Fibroblast of skin of scalp (primary cell): ENCODE measurements at regions not wholly inside any gene's neighbourhood (a gene's known extent, or its start where the extent isn't known, plus 50 kb on each side); places are given as distances from the start of the nearest gene placed in this dataset.
A peak's percentile ranks its signal among the peaks of the same experiment; 100 is the strongest.
"Not testable (repeated sequence)": the region's sequence is repeated elsewhere in the genome, so short reads cannot be mapped to it uniquely, and the experiment has no call there.

Source experiments
- DNase-seq: peaks from one replicate; pipeline ENCODE4 v3.0.0-alpha.2; 2013

- DNase-seq = no peak
These were observed 181.4 kb upstream of the ETV3 start for GRCh38 chr1:157319567-157319966.

DNA sequence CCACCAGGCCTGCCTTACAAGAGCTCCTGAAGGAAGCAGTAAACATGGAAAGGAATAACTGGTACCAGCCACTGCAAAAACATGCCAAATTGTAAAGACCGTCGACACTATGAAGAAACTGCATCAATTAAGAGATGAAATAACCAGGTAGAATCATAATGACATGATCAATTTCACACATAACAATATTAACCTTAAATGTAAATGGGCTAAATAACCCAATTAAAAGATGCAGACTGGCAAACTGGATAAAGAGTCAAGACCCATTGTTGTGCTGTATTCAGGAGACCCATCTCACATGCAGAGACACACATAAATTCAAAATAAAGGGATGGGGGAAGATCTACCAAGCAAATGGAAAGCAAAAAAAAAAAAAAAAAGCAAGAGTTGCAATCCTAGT lies 179.0 kb upstream of the ETV3 start:
- DNase-seq = not testable (repeated sequence)

GRCh38 chr1:157315544-157315943 lies 177.3 kb upstream of the ETV3 start:
- DNase-seq = no peak

GRCh38 chr1:157314408-157314807 lies 176.2 kb upstream of the ETV3 start:
- no peak for DNase-seq

DNA sequence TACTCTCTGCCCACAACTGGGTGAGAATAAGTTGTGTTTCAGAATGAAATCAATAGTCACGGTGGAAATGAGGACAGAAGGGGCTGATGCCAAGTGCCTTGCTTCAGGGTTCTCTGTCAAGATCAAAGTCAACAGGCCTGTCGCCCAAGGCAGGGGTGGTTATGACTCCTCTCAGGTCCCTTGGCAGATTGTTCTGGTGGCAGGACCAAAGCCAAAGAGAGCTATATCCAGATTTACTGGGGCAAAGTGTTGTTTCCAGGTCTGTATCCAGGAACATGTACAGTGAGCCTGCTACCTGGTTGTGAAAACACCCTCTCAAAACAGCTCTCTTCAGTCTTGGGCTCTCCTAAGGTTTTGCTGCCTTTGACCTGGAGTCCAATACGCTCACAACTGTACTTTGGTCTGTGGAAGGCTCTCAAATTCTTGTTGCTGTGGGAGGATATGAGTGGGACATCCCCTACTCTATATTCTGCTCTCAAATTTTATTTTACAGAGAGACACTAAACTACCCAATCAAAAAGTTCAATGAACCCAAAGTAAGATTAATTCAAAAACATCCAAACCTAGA lies 175.1 kb upstream of the ETV3 start:
- no peak for DNase-seq

DNA sequence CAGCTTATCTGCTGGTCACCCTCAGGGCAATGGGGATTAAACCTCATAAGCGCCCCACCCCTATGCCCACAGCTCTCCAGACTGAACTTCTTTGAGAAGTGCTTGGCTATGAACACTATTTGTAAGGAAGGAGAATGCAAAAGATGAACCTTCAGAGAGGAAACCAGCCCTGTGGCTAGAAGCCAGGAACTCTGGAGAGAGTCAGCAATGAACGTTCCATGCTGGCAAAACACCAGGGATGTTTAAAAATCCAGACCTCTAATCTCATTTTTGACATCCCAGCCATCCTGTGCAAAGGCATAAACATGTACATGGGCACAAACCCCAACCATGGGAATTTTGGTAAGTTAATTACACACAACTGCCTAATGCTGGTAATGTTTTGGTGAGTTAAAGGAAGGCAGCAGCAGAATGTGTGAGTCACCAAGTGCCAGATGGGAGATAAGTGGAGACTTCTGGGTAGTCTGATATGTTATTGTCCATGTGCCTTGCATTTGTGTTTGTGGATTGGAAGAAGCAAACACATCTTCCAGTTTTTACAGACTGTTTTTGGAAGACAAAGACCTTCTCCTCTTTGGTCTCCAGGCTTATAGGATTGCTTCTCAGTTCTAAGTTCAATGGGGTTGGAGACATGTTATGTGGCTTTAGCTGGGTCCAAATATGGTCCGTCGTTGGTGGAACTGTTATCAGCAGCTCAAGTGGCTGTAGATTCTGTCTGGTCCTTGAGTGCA lies 174.1 kb upstream of the ETV3 start:
- peak; percentile 14 for DNase-seq

DNA sequence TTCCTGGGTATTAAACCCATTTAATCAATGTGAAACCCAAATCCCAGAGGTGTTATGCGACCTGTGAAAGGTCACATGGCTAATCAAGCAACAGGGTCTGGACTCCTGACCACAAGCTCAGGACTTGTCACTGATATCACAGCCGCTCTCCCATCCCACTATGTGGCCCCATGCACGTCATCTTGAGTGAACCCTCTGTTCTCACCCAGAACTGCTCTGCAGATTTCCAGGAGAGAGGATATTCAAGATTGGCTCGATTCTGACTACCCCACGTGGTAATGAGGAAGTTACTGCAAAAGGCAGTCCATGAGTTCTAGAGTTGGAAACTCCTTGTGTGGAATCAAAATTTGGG lies 173.5 kb upstream of the ETV3 start:
- no peak for DNase-seq

GRCh38 chr1:157310805-157311729 lies 172.9 kb upstream of the ETV3 start:
- peak; percentile 15 for DNase-seq

DNA sequence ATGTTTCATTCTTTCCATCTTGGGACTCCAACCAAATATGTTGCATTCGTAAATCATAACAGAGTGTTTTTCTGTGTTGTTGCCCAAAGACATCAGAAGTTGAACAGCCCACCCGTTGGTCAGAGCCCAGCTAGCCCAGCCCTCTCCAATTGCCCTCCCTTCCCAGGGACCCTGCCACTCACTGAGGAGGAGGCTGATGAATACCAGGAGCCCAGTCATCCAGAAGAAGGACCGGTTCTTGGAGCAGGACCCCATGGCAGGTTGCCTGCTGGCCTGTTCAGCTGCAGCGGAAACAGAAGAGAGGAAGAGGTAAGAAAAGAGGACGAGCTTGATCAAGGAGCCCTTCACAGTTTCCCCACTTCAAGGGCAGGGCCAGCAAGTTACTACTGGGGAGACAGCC lies 172.2 kb upstream of the ETV3 start:
- no peak for DNase-seq

GRCh38 chr1:157307491-157307890 lies 169.3 kb upstream of the ETV3 start:
- DNase-seq = no peak

DNA sequence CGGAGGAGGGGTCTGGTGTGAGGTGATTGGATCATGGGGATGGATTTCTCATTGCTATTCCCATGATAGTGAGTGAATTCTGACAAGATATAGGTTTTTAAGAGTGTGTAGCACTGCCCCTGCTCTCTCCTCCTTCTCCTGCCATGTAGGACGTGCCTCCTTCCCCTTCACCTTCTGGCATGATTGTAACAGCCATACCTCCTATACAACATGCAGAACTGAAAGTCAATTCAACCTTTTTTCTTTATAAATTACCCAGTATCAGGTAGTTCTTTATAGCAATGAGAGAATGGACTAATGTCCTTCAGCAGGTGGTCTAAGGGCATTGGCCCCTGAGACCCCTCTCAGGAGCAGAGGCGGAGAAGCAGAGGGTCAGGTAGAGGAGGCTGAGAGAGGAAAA lies 168.7 kb upstream of the ETV3 start:
- DNase-seq = no peak

GRCh38 chr1:157304271-157304670 lies 166.1 kb upstream of the ETV3 start:
- DNase-seq = no peak

- DNase-seq = no peak
These were observed 164.5 kb upstream of the ETV3 start for GRCh38 chr1:157302724-157303123.

DNA sequence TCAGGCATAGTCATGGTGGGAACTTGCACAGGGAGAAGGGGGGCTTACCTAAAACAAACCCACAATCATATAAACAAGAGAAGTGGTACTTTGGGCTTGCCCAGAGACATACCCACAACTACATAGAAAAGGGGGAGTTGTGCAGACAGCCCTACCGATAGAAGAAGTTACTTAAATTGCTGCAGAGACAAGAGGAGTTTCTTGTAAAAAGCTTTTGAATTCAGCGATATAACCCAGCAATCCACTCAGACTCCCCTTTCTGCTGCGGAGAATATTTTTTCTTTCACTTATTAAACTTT lies 164.0 kb upstream of the ETV3 start:
- DNase-seq = no peak

GRCh38 chr1:157301477-157302198 lies 163.4 kb upstream of the ETV3 start:
- no peak for DNase-seq

DNA sequence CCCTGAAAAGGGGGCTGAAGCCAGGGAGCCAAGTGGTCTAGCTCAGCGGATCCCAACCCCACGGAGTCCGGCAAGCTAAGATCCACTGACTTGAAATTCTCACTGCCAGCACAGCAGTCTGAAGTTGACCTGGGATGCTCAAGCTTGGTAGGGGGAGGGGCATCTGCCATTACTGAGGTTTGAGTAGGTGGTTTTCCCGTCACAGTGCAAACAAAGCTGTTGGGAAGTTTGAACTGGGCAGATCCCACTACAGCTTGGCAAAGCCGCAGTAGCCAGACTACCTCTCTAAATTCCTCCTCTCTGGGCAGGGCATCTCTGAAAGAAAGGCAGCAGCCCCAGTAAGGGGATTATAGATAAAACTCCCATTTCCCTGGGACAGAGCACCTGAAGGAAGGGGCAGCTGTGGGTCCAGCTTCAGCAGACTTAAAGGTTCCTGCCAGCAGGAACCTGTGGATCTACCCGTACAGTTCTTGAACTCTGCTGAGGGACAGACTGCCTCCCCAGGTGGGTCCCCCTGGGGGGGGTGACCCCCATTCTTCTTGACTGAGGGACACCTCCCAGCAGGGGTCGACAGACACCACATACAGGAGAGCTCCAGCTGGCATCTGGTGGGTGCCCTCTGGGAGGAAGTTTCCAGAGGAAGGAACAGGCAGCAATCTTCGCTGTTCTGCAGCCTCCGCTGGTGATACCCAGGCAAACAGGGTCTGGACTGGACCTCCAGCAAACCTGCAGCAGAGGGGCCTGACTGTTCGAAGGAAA lies 156.4 kb upstream of the ETV3 start:
- not testable (repeated sequence) for DNase-seq

- DNase-seq = no peak
These were observed 154.8 kb upstream of the ETV3 start for GRCh38 chr1:157292809-157293564.

DNA sequence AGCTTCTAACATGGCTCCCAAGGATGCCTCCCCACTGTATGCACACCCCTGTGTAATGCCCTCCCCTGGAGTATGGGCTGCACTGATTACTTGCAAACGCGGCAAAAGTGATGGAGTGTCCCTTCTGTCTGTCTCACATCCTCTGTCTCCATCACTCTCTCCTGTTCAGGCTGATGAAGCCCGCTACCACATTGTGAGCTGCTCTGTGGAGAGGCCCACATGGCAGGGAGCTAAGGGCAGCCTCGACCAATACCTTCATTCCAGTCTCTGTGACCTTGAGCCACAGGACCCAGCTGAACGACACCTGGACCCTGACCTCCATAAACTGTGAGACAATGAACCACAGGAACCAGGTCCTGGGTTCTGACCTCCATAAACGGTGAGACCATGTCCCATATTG lies 154.1 kb upstream of the ETV3 start:
- DNase-seq = no peak

- no peak for DNase-seq
These were observed 152.9 kb upstream of the ETV3 start for GRCh38 chr1:157291083-157291482.

DNA sequence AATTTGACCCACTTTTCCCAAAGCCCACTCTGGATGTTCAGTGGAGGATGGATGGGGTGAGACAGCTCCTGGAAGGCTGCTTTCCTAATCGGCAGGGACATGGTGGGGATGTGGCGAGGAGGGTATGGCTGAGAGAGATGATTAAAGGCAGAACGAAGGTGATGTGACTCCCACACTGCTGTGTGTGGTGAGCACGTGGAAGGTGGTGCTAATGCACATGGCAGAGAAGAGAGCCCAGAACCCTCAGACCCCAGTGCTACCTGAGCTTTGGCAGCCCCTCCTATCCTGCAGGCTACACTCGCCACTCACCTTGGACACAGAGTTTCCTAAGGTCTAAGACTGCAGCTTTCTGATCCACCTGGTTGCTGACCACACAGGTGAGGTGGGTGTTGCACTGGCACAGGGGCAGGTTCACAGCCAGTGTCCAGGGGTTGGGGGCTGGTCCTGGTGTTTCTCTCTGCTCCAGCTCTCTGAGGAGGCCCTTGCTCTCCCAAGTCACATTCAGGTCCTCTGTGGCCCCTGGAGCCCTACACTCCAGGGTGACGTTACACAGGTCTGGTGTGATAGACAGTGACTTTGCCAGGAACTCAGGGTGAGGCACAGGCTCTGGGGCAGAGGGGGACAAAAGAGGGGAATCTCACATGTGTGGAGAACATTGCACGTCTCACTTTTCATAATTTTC lies 151.4 kb upstream of the ETV3 start:
- DNase-seq = no peak

- DNase-seq = no peak
These were observed 150.8 kb upstream of the ETV3 start for GRCh38 chr1:157288996-157289395.
